Kidney epithelial cell (primary cell): ENCODE measurements at regions not wholly inside any gene's neighbourhood (a gene's known extent, or its start where the extent isn't known, plus 50 kb on each side); places are given as distances from the start of the nearest gene placed in this dataset.

Source experiments
- DNase-seq: peaks from one replicate; pipeline ENCODE4 v3.0.0-alpha.2; 2010; ENCODE audit warnings: low read depth
- H3K27me3 ChIP-seq: 2 replicates; pipeline ENCODE4 v1.6.0; 2011; ENCODE audit warnings: low read length; ENCODE audit not compliant: control insufficient read depth, insufficient read depth
- H3K36me3 ChIP-seq: 2 replicates; pipeline ENCODE4 v1.5.1; 2011; ENCODE audit warnings: low read length; ENCODE audit not compliant: control insufficient read depth, insufficient read depth
- H3K4me3 ChIP-seq: 2 replicates; pipeline ENCODE4 v1.5.1; 2011; ENCODE audit warnings: low read depth, mild to moderate bottlenecking, control low read depth, low read length
- CTCF ChIP-seq: IDR thresholded peaks from 2 replicates; pipeline ENCODE4 v1.5.1; 2011; ENCODE audit warnings: mild to moderate bottlenecking, moderate library complexity, low read length, control low read depth, inconsistent platforms; ENCODE audit not compliant: insufficient read depth, poor library complexity, severe bottlenecking

- no peaks in the 10 kb centered on the region for H3K36me3 ChIP-seq
- TF ChIP-seq CTCF = no peak
- H3K4me3 ChIP-seq = no peak overlapping the region
- no peaks in the 10 kb centered on the region for H3K27me3 ChIP-seq
- no peak for DNase-seq
Observed at GRCh38 chr1:181392133-181392532, 91.2 kb upstream of the CACNA1E start.

GRCh38 chr1:181392613-181393220, 90.6 kb upstream of the CACNA1E start:
- H3K27me3 ChIP-seq = no peaks in the 10 kb centered on the region
- no peaks in the 10 kb centered on the region for H3K36me3 ChIP-seq
- TF ChIP-seq CTCF = no peak
- H3K4me3 ChIP-seq = no peak overlapping the region
- no peak for DNase-seq

GRCh38 chr1:181394766-181395165, 88.6 kb upstream of the CACNA1E start:
- Histone ChIP-seq H3K36me3 (no peaks in the 10 kb centered on the region), H3K4me3 (no peak overlapping the region), H3K27me3 (no peaks in the 10 kb centered on the region)
- TF ChIP-seq CTCF = no peak
- no peak for DNase-seq

GRCh38 chr1:181396171-181396670, 87.1 kb upstream of the CACNA1E start:
- Histone ChIP-seq H3K27me3 (peaks cover 2% of the 10 kb centered on the region), H3K36me3 (no peaks in the 10 kb centered on the region), H3K4me3 (no peak overlapping the region)
- no peak for DNase-seq
- no peak for TF ChIP-seq CTCF

- TF ChIP-seq CTCF = no peak
- Histone ChIP-seq H3K4me3 (no peak overlapping the region), H3K36me3 (no peaks in the 10 kb centered on the region), H3K27me3 (peaks cover 2% of the 10 kb centered on the region)
- no peak for DNase-seq
Observed at GRCh38 chr1:181396811-181397210, 86.5 kb upstream of the CACNA1E start.

- Histone ChIP-seq H3K27me3 (peaks cover 2% of the 10 kb centered on the region), H3K36me3 (no peaks in the 10 kb centered on the region), H3K4me3 (no peak overlapping the region)
- TF ChIP-seq CTCF = no peak
- no peak for DNase-seq
Observed at GRCh38 chr1:181397845-181398244, 85.5 kb upstream of the CACNA1E start.
